Right forelimb (tissue), 1 donor: ENCODE measurements at regions not wholly inside any gene's neighbourhood (a gene's known extent, or its start where the extent isn't known, plus 50 kb on each side); places are given as distances from the start of the nearest gene placed in this dataset.

Experiments
- DNase-seq: peaks from one replicate; pipeline ENCODE4 v3.0.0-alpha.2; 2018

- peak; percentile 83 for DNase-seq
Measured at GRCh38 chr6:25070547-25071366, 135.0 kb upstream of the RIPOR2 start.

GRCh38 chr6:25078141-25078540 lies 142.4 kb upstream of the RIPOR2 start:
- DNase-seq = no peak

GRCh38 chr6:25083784-25084507 lies 148.2 kb upstream of the RIPOR2 start:
- no peak for DNase-seq

- DNase-seq = no peak
Measured at GRCh38 chr6:25084508-25084833, 148.7 kb upstream of the RIPOR2 start.

- DNase-seq = no peak
Measured at GRCh38 chr6:25085756-25086155, 150.0 kb upstream of the RIPOR2 start.

- DNase-seq = no peak
Measured at GRCh38 chr6:25086500-25087091, 150.8 kb upstream of the RIPOR2 start.

- no peak for DNase-seq
Measured at GRCh38 chr6:25088513-25088912, 152.8 kb upstream of the RIPOR2 start.

GRCh38 chr6:25089442-25089841 lies 153.7 kb upstream of the RIPOR2 start:
- no peak for DNase-seq

- no peak for DNase-seq
Measured at GRCh38 chr6:25094726-25095125, 159.0 kb upstream of the RIPOR2 start.

- no peak for DNase-seq
Measured at GRCh38 chr6:25100288-25100687, 164.5 kb upstream of the RIPOR2 start.

GRCh38 chr6:25103603-25104002 lies 167.8 kb upstream of the RIPOR2 start:
- DNase-seq = no peak

- DNase-seq = no peak
Measured at GRCh38 chr6:25105070-25105925, 169.5 kb upstream of the RIPOR2 start.

- no peak for DNase-seq
Measured at GRCh38 chr6:25107218-25107617, 171.5 kb upstream of the RIPOR2 start.

- DNase-seq = no peak
Measured at GRCh38 chr6:25111782-25112181, 167.4 kb upstream of the CARMIL1 start.

GRCh38 chr6:25112322-25112773 lies 166.8 kb upstream of the CARMIL1 start:
- DNase-seq = no peak

- no peak for DNase-seq
Measured at GRCh38 chr6:25113436-25113835, 165.7 kb upstream of the CARMIL1 start.

- DNase-seq = no peak
Measured at GRCh38 chr6:25118038-25118437, 161.1 kb upstream of the CARMIL1 start.

- DNase-seq = no peak
Measured at GRCh38 chr6:25121186-25121585, 158.0 kb upstream of the CARMIL1 start.

- no peak for DNase-seq
Measured at GRCh38 chr6:25122001-25122400, 157.2 kb upstream of the CARMIL1 start.

GRCh38 chr6:25122622-25123237 lies 156.4 kb upstream of the CARMIL1 start:
- no peak for DNase-seq

- no peak for DNase-seq
Measured at GRCh38 chr6:25124216-25124715, 154.9 kb upstream of the CARMIL1 start.

- no peak for DNase-seq
Measured at GRCh38 chr6:25125736-25126135, 153.4 kb upstream of the CARMIL1 start.
